ENCODE measurements at regions not wholly inside any gene's neighbourhood (a gene's known extent, or its start where the extent isn't known, plus 50 kb on each side); places are given as distances from the start of the nearest gene placed in this dataset.

- Histone ChIP-seq H3K27ac (no peak overlapping the region), H2AFZ (ENCODE audit: low read depth) (no peak overlapping the region), H3K79me2 (ENCODE audit: insufficient read depth, low read depth) (no peaks in the 10 kb centered on the region), H3K27me3 (ENCODE audit: insufficient read depth, low read depth) (peaks cover 63% of the 10 kb centered on the region), H3K36me3 (ENCODE audit: insufficient read depth) (no peaks in the 10 kb centered on the region), H3K4me1 (ENCODE audit: low read depth, poor library complexity, severe bottlenecking) (no peaks in the 10 kb centered on the region), H3K4me3 (IDR thresholded peaks at IDR 0.05; ENCODE audit: insufficient read depth, low read depth, low read length) (no peak overlapping the region), H3K4me2 (no peak overlapping the region), H4K20me1 (ENCODE audit: insufficient read depth) (no peaks in the 10 kb centered on the region), H3K9ac (no peak overlapping the region)
- TF ChIP-seq, protein P1, sequence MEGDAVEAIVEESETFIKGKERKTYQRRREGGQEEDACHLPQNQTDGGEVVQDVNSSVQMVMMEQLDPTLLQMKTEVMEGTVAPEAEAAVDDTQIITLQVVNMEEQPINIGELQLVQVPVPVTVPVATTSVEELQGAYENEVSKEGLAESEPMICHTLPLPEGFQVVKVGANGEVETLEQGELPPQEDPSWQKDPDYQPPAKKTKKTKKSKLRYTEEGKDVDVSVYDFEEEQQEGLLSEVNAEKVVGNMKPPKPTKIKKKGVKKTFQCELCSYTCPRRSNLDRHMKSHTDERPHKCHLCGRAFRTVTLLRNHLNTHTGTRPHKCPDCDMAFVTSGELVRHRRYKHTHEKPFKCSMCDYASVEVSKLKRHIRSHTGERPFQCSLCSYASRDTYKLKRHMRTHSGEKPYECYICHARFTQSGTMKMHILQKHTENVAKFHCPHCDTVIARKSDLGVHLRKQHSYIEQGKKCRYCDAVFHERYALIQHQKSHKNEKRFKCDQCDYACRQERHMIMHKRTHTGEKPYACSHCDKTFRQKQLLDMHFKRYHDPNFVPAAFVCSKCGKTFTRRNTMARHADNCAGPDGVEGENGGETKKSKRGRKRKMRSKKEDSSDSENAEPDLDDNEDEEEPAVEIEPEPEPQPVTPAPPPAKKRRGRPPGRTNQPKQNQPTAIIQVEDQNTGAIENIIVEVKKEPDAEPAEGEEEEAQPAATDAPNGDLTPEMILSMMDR (conservative IDR thresholded peaks at IDR 0.05; ENCODE audit: low read depth, low read length) = no peak
Measured at GRCh38 chr9:131804826-131805225, 65.0 kb upstream of the RAPGEF1 start.

DNA sequence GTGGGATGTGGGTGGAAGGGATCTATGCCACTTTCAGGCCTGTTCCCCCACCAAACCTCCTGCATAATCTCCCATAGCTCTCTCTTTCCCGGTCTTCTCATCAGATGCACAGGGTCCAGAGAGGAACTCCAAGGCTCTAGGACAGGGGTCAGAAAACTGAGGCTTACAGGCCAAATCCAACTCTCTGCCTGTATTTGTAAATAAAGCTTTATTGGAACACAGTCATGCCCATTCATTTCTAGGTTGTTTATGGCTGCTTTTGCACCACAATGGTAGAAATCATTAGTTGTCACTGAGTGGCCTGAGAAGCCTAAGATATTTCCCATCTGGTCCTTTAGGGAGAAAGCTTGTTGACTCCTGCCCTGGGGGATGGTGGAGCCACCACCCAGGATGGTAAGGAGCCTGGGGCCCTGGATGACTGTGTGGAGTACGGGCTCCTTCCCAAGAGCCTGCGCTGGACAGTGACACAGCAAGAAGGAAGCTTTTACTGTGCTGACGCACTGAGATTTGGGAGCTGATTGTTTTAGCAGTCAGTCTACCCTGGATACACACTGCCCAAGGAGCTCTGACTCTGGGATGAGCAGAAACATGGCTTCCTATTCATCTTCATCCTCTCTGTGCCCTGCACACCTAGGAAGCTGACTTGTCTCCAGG, 64.0 kb upstream of the RAPGEF1 start:
- TF ChIP-seq, protein P1 (conservative IDR thresholded peaks at IDR 0.05; ENCODE audit: low read depth, low read length) = no peak
- H3K9ac ChIP-seq = no peak overlapping the region
- no peak overlapping the region for H3K27ac ChIP-seq
- no peak overlapping the region for H3K4me2 ChIP-seq
- H3K4me3 ChIP-seq (IDR thresholded peaks at IDR 0.05; ENCODE audit: insufficient read depth, low read depth, low read length) = no peak overlapping the region
- no peak overlapping the region for H2AFZ ChIP-seq (ENCODE audit: low read depth)
- H4K20me1 ChIP-seq (ENCODE audit: insufficient read depth) = no peaks in the 10 kb centered on the region
- H3K36me3 ChIP-seq (ENCODE audit: insufficient read depth) = no peaks in the 10 kb centered on the region
- H3K79me2 ChIP-seq (ENCODE audit: insufficient read depth, low read depth) = no peaks in the 10 kb centered on the region
- H3K4me1 ChIP-seq (ENCODE audit: low read depth, poor library complexity, severe bottlenecking) = no peaks in the 10 kb centered on the region
- H3K27me3 ChIP-seq (ENCODE audit: insufficient read depth, low read depth) = peaks cover 54% of the 10 kb centered on the region

GRCh38 chr9:131801810-131802209, 61.9 kb upstream of the RAPGEF1 start:
- Histone ChIP-seq H3K4me1 (ENCODE audit: low read depth, poor library complexity, severe bottlenecking) (no peaks in the 10 kb centered on the region), H3K27me3 (ENCODE audit: insufficient read depth, low read depth) (peaks cover 49% of the 10 kb centered on the region), H3K4me2 (no peak overlapping the region), H3K4me3 (IDR thresholded peaks at IDR 0.05; ENCODE audit: insufficient read depth, low read depth, low read length) (no peak overlapping the region), H4K20me1 (ENCODE audit: insufficient read depth) (no peaks in the 10 kb centered on the region), H3K36me3 (ENCODE audit: insufficient read depth) (no peaks in the 10 kb centered on the region), H2AFZ (ENCODE audit: low read depth) (no peak overlapping the region), H3K27ac (no peak overlapping the region), H3K9ac (no peak overlapping the region), H3K79me2 (ENCODE audit: insufficient read depth, low read depth) (no peaks in the 10 kb centered on the region)
- TF ChIP-seq, protein P1 (conservative IDR thresholded peaks at IDR 0.05; ENCODE audit: low read depth, low read length) = no peak

- no peak overlapping the region for H3K9ac ChIP-seq
- no peaks in the 10 kb centered on the region for H4K20me1 ChIP-seq (ENCODE audit: insufficient read depth)
- H3K27ac ChIP-seq = no peak overlapping the region
Measured at GRCh38 chr9:131800843-131801242, 61.0 kb upstream of the RAPGEF1 start.

More at GRCh38 chr9:131800843-131801242, 61.0 kb upstream of the RAPGEF1 start:
- H2AFZ ChIP-seq (ENCODE audit: low read depth) = no peak overlapping the region
- H3K4me2 ChIP-seq = no peak overlapping the region
- H3K36me3 ChIP-seq (ENCODE audit: insufficient read depth) = no peaks in the 10 kb centered on the region
- no peaks in the 10 kb centered on the region for H3K4me1 ChIP-seq (ENCODE audit: low read depth, poor library complexity, severe bottlenecking)
- no peaks in the 10 kb centered on the region for H3K79me2 ChIP-seq (ENCODE audit: insufficient read depth, low read depth)
- peaks cover 49% of the 10 kb centered on the region for H3K27me3 ChIP-seq (ENCODE audit: insufficient read depth, low read depth)
- TF ChIP-seq, protein P1 (conservative IDR thresholded peaks at IDR 0.05; ENCODE audit: low read depth, low read length) = no peak
- H3K4me3 ChIP-seq (IDR thresholded peaks at IDR 0.05; ENCODE audit: insufficient read depth, low read depth, low read length) = no peak overlapping the region
